OCI-LY1 (cell line): ENCODE measurements at regions not wholly inside any gene's neighbourhood (a gene's known extent, or its start where the extent isn't known, plus 50 kb on each side); places are given as distances from the start of the nearest gene placed in this dataset.
"Not testable (repeated sequence)": the region's sequence is repeated elsewhere in the genome, so short reads cannot be mapped to it uniquely, and the experiment has no call there.

Source experiments
- H2AFZ ChIP-seq: fragments of 200-600 bp; sonication (generic), shearing (Covaris generic); 2 replicates; pipeline ENCODE4 v1.6.0; 2014; ENCODE audit warnings: antibody characterized with exemption, mild to moderate bottlenecking, low read length
- H3F3A ChIP-seq: fragments of 200-600 bp; sonication (generic), shearing (Covaris generic); 2 replicates; pipeline ENCODE4 v1.6.0; 2014; ENCODE audit warnings: mild to moderate bottlenecking, antibody characterized with exemption, low read length, moderate library complexity; ENCODE audit not compliant: insufficient read depth
- H3K27ac ChIP-seq: fragments of 200-600 bp; sonication (generic); 2 replicates; pipeline ENCODE4 v1.5.1; 2014; ENCODE audit warnings: low read length, mixed run types, mild to moderate bottlenecking, low read depth; ENCODE audit not compliant: poor library complexity, severe bottlenecking
- H3K27me3 ChIP-seq: fragments of 200-600 bp; sonication (generic); 2 replicates; pipeline ENCODE4 v1.6.0; 2014; ENCODE audit warnings: antibody characterized with exemption, mild to moderate bottlenecking, low read length, moderate library complexity; ENCODE audit not compliant: insufficient read depth
- H3K36me3 ChIP-seq: fragments of 200-600 bp; sonication (generic); 2 replicates; pipeline ENCODE4 v1.6.1; 2014; ENCODE audit warnings: mild to moderate bottlenecking, antibody characterized with exemption, low read length, moderate library complexity, mixed read lengths; ENCODE audit not compliant: insufficient read depth
- H3K4me1 ChIP-seq: fragments of 200-600 bp; sonication (generic); 2 replicates; pipeline ENCODE4 v1.5.1; 2014; ENCODE audit warnings: mild to moderate bottlenecking, low read length, moderate library complexity; ENCODE audit not compliant: insufficient read depth, severe bottlenecking
- H3K4me2 ChIP-seq: fragments of 200-600 bp; sonication (generic), shearing (Covaris generic); 2 replicates; pipeline ENCODE4 v1.6.1; 2014; ENCODE audit warnings: low read length
- H3K4me3 ChIP-seq: fragments of 200-600 bp; sonication (generic); 2 replicates; pipeline ENCODE4 v1.5.1; 2014; ENCODE audit warnings: low read length, low read depth, mild to moderate bottlenecking, mixed read lengths; ENCODE audit not compliant: poor library complexity, severe bottlenecking
- H3K79me2 ChIP-seq: fragments of 200-600 bp; shearing (Covaris generic); 2 replicates; pipeline ENCODE4 v1.6.1; 2016; ENCODE audit warnings: mixed run types, low read length, mixed read lengths; ENCODE audit not compliant: insufficient read depth
- H3K9ac ChIP-seq: fragments of 200-600 bp; sonication (generic), shearing (Covaris generic); 2 replicates; pipeline ENCODE4 v1.6.1; 2014; ENCODE audit warnings: mild to moderate bottlenecking, low read length, mixed read lengths
- H3K9me2 ChIP-seq: fragments of 200-600 bp; sonication (generic), shearing (Covaris generic); 2 replicates; pipeline ENCODE4 v1.6.1; 2014; ENCODE audit warnings: low read depth, mild to moderate bottlenecking, low read length, mixed read lengths
- H3K9me3 ChIP-seq: fragments of 200-600 bp; shearing (Covaris generic); 2 replicates; pipeline ENCODE4 v1.6.1; 2014; ENCODE audit warnings: low read length, mixed read lengths
- H4K20me1 ChIP-seq: fragments of 200-600 bp; sonication (generic), shearing (Covaris generic); 2 replicates; pipeline ENCODE4 v1.6.0; 2016; ENCODE audit warnings: mild to moderate bottlenecking, low read length; ENCODE audit not compliant: insufficient read depth
- CTCF ChIP-seq: fragments of 200-600 bp; sonication (generic), shearing (Covaris generic); IDR thresholded peaks from 2 replicates; pipeline ENCODE4 v1.5.1; 2017; ENCODE audit warnings: mild to moderate bottlenecking, antibody characterized with exemption, low read length, moderate library complexity, mixed read lengths
- EZH2 ChIP-seq: fragments of 200-600 bp; sonication (generic), shearing (Covaris generic); IDR thresholded peaks from 2 replicates; pipeline ENCODE4 v1.8.0; 2017; ENCODE audit warnings: borderline replicate concordance, mixed run types, mild to moderate bottlenecking, antibody characterized with exemption, low read length, moderate library complexity, mixed read lengths

GRCh38 chr5:176748967-176749935 lies 61.1 kb upstream of the UNC5A start:
- Histone ChIP-seq H3K36me3 (no peaks in the 10 kb centered on the region), H3K27ac (no peak overlapping the region), H3K4me3 (no peak overlapping the region), H3K4me2 (no peak overlapping the region), H3K9me3 (no peaks in the 10 kb centered on the region), H2AFZ (no peak overlapping the region), H4K20me1 (no peaks in the 10 kb centered on the region), H3K9ac (no peak overlapping the region), H3K79me2 (no peaks in the 10 kb centered on the region), H3K27me3 (peaks cover 4% of the 10 kb centered on the region; the same call in 1 of the 2 replicates), H3K4me1 (no peaks in the 10 kb centered on the region), H3K9me2 (no peaks in the 10 kb centered on the region), H3F3A (no peaks in the 10 kb centered on the region)
- TF ChIP-seq CTCF (no peak), EZH2 (no peak)

- H3K9ac ChIP-seq = no peak overlapping the region
- TF ChIP-seq CTCF (no peak), EZH2 (no peak)
- H2AFZ ChIP-seq = no peak overlapping the region
- H3K9me3 ChIP-seq = no peaks in the 10 kb centered on the region
- no peaks in the 10 kb centered on the region for H3F3A ChIP-seq
- H3K27ac ChIP-seq = no peak overlapping the region
- H4K20me1 ChIP-seq = no peaks in the 10 kb centered on the region
- no peaks in the 10 kb centered on the region for H3K79me2 ChIP-seq
- no peaks in the 10 kb centered on the region for H3K9me2 ChIP-seq
- no peaks in the 10 kb centered on the region for H3K4me1 ChIP-seq
- no peak overlapping the region for H3K4me2 ChIP-seq
- H3K4me3 ChIP-seq = no peak overlapping the region
- no peaks in the 10 kb centered on the region for H3K36me3 ChIP-seq
- peaks cover 4% of the 10 kb centered on the region; the same call in 1 of the 2 replicates for H3K27me3 ChIP-seq
These were observed 60.2 kb upstream of the UNC5A start for GRCh38 chr5:176750144-176750543.

- Histone ChIP-seq H3K9me3 (no peaks in the 10 kb centered on the region), H2AFZ (no peak overlapping the region), H4K20me1 (no peaks in the 10 kb centered on the region), H3K9ac (no peak overlapping the region), H3K4me1 (no peaks in the 10 kb centered on the region), H3K79me2 (no peaks in the 10 kb centered on the region), H3K4me3 (no peak overlapping the region), H3K36me3 (no peaks in the 10 kb centered on the region), H3K9me2 (no peaks in the 10 kb centered on the region), H3F3A (no peaks in the 10 kb centered on the region), H3K27me3 (no peaks in the 10 kb centered on the region), H3K4me2 (no peak overlapping the region), H3K27ac (no peak overlapping the region)
- TF ChIP-seq CTCF (no peak), EZH2 (no peak)
These were observed 55.9 kb upstream of the UNC5A start for GRCh38 chr5:176754376-176754973.

- H3F3A ChIP-seq, H3K27ac ChIP-seq, H3K9ac ChIP-seq, H3K4me3 ChIP-seq, H3K9me3 ChIP-seq, H2AFZ ChIP-seq, H3K4me1 ChIP-seq, H3K27me3 ChIP-seq, H3K9me2 ChIP-seq, H4K20me1 ChIP-seq, H3K79me2 ChIP-seq, H3K4me2 ChIP-seq, H3K36me3 ChIP-seq: not testable (repeated sequence)
These were observed 54.8 kb upstream of the UNC5A start for GRCh38 chr5:176755593-176755992.

GRCh38 chr5:176757569-176757968 lies 52.8 kb upstream of the UNC5A start:
- H3K36me3 ChIP-seq, H3K27ac ChIP-seq, H3F3A ChIP-seq, H3K4me3 ChIP-seq, H3K9me2 ChIP-seq, H4K20me1 ChIP-seq, H3K4me2 ChIP-seq, H3K9me3 ChIP-seq, H3K27me3 ChIP-seq, H3K4me1 ChIP-seq, H2AFZ ChIP-seq, H3K9ac ChIP-seq, H3K79me2 ChIP-seq: not testable (repeated sequence)
